ENCODE measurements at regions not wholly inside any gene's neighbourhood (a gene's known extent, or its start where the extent isn't known, plus 50 kb on each side); places are given as distances from the start of the nearest gene placed in this dataset.

GRCh38 chr5:172550996-172551395 lies 90.1 kb upstream of the NEURL1B start:
- no peak for TF ChIP-seq POLR2A (IDR thresholded peaks at IDR 0.05)
- TF ChIP-seq, protein P1, sequence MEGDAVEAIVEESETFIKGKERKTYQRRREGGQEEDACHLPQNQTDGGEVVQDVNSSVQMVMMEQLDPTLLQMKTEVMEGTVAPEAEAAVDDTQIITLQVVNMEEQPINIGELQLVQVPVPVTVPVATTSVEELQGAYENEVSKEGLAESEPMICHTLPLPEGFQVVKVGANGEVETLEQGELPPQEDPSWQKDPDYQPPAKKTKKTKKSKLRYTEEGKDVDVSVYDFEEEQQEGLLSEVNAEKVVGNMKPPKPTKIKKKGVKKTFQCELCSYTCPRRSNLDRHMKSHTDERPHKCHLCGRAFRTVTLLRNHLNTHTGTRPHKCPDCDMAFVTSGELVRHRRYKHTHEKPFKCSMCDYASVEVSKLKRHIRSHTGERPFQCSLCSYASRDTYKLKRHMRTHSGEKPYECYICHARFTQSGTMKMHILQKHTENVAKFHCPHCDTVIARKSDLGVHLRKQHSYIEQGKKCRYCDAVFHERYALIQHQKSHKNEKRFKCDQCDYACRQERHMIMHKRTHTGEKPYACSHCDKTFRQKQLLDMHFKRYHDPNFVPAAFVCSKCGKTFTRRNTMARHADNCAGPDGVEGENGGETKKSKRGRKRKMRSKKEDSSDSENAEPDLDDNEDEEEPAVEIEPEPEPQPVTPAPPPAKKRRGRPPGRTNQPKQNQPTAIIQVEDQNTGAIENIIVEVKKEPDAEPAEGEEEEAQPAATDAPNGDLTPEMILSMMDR (IDR thresholded peaks at IDR 0.05), result no peak
